Epidermal melanocyte (primary cell): ENCODE measurements at regions not wholly inside any gene's neighbourhood (a gene's known extent, or its start where the extent isn't known, plus 50 kb on each side); places are given as distances from the start of the nearest gene placed in this dataset.

Experiments
- DNase-seq: peaks from one replicate; pipeline ENCODE4 v3.0.0; 2011; ENCODE audit warnings: low spot score; ENCODE audit not compliant: insufficient read length

DNA sequence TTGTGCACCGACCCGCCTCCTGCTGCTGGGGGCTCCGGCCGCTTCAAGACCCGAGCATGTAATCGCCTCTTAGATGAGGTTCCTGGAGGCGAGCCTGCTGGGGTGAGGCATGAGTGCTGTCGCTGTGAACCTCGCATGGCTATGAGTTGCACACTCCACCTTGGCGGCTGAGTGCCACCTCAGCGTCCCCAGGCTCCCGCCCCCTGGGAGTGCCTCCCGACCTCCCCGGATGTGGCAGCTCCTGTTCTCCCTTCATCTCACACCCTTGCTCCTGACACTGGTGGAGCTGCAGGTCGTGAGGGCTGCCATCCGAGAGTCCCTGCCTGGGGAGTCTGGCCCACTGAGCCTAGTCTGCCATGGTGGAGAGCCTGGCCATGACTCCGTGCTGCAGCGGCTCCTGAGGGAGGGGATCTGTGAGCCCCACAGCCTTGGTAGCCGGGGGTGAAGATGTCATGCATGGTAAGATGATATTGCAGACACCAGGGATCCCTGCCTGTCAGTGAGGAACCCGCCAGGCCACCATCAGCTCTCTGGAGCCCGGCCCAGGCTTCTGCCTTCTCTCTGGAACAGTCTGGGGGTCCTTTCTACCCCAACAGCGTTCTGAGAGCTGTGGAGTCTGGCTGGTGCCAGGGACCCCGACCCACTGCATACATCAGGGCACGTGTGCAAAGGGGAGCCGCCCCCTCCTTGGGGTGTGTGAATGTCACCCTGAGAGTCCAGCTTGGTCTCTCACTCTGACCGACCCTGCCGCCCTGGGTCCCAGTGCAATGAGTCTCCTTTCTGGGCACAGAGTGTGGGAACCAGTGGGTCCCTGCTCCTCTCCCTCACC lies 61.6 kb upstream of the HS6ST1 start:
- DNase-seq, result no peak

DNA sequence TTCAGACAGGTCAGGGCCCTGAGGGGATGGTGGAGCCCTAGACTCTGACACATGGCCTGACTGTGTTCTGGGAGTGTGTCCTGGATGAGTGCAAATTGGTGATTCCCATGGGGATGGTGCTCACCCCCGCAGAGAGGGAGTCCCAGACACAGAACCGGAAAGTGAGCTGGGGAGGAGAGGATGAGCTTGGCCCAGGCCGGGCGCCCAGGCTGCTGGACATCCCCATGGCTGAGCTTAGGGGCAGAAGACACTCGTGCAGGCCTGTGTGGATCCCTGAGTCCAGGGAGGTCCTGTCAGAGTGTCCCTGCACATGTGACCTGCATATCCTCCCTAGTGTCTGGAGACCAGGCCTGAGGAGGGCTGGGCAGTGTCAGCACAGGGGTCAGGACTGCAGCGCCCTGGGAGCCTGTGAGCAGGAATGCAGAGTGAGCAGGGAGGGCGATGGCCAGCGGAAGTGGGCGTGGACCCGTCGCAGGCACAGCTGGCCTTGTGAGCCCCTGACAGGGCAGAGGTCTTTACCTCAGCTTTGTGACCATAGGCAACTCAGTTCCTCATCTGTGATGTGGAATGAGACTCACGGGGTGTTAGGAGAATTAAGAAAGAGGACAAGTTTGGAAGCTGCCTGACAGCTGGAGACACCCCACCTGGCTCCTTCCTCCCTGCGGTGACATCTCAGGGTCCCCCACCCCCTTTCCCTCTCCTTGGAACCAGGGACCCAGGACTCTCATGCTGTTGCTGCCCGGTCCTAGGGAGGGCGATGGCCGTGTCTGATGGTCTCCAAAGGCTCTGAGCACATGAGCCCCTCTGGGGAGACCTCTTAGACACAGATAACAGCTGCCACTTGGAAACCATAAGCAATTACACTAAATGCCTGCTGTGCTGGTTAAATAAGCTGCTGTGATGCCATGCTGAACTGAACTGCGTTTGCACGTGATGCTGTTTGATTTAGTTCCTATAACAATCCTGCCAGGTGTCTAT lies 62.6 kb upstream of the HS6ST1 start:
- no peak for DNase-seq

GRCh38 chr2:128384446-128384845 lies 65.8 kb upstream of the HS6ST1 start:
- no peak for DNase-seq

- DNase-seq, result no peak
Observed at GRCh38 chr2:128384956-128385355, 66.3 kb upstream of the HS6ST1 start.

DNA sequence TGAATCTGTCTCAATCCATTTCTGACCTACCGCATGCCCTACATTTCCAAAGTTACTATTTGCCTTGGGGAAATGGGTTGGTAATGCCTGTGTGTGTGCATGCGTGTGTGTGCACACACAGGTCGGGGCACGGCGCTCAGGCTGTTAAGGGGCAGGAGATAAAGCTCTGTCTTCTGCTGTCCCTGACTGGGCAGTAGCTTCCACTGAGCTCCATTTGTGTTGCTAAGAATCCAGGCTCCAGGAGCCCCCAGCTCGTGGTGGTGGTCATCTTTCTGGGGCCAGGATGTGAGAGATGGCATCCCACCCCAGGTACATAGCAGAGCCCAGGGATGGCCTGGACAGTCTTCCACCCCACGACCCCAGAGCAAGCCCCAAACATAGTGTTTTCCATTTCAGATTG lies 66.7 kb upstream of the HS6ST1 start:
- DNase-seq, result no peak

DNA sequence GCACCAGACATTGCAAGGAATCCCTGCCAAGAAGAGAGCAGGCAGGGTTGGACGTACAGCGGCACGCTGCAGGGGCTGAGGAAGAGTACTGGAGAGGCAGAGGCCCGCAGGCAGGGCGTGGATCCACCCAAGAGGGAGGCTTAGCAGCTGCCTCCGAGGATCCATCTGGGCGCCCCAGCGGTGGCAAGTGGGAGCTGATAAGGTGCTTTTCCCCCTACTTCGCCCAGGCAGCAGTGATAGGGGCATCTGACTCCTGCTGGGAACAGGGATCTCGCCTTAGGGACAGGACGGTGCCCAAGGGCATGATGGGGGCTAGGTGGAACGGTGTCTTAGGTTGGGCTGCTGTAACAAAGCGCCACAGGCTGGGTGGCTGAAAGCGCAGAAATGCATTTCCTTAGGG lies 67.4 kb upstream of the HS6ST1 start:
- DNase-seq, result no peak

GRCh38 chr2:128388499-128388941 lies 69.9 kb upstream of the HS6ST1 start:
- no peak for DNase-seq

- DNase-seq, result no peak
Observed at GRCh38 chr2:128389388-128390086, 70.9 kb upstream of the HS6ST1 start.

GRCh38 chr2:128390256-128390990 lies 71.8 kb upstream of the HS6ST1 start:
- DNase-seq, result no peak

- no peak for DNase-seq
Observed at GRCh38 chr2:128390991-128391630, 72.4 kb upstream of the HS6ST1 start.

GRCh38 chr2:128391679-128392078 lies 73.0 kb upstream of the HS6ST1 start:
- DNase-seq, result no peak

- DNase-seq, result no peak
Observed at GRCh38 chr2:128392207-128392606, 73.5 kb upstream of the HS6ST1 start.

GRCh38 chr2:128394007-128394730 lies 75.5 kb upstream of the HS6ST1 start:
- no peak for DNase-seq

GRCh38 chr2:128395196-128395595 lies 76.5 kb upstream of the HS6ST1 start:
- no peak for DNase-seq

DNA sequence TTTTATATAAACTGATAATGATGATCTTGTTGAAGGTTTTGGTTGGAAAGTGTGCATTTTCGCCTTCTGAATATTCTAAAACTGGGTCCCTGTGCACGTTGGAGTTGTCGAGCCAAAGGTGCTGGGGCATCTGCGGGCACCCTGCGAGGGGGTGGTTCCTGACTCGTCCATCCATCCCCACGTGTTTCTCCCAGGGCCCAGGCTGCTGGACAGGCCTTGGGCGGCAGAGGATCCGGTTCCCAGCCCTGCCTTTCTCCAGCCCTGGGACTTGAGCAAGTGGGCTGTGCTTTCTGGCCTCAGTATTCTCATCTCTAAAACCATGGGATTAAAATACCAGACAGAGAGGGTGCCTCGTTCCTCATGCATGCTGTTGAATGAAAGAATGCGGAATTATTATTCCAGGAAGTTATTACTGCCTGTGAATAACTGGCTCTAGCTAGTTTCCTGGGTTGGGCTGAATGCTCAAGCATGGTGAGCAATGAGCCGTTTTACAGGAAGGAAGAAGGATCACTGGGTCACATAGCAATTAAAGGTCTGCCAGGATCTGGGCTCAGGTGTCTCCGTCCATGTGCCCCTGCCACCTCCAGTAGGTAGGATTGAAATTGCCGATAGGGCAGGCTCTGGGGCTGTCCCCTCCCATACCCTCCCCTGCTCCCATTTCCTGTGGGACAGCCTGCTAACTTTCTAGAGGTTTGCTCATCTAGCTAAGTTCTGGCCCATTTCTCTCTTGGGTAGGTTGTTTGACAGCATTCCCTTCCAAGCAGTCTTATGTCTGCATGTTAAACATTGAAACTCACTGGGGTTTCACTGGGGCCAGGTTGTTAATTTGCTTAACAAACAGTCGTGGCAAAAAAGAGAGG lies 77.2 kb upstream of the HS6ST1 start:
- no peak for DNase-seq

GRCh38 chr2:128396500-128396891 lies 77.8 kb upstream of the HS6ST1 start:
- DNase-seq, result no peak

- DNase-seq, result no peak
Observed at GRCh38 chr2:128396946-128397345, 78.3 kb upstream of the HS6ST1 start.

- no peak for DNase-seq
Observed at GRCh38 chr2:128399256-128399655, 80.6 kb upstream of the HS6ST1 start.
